ENCODE measurements at regions not wholly inside any gene's neighbourhood (a gene's known extent, or its start where the extent isn't known, plus 50 kb on each side); places are given as distances from the start of the nearest gene placed in this dataset.

- H3K36me3 ChIP-seq (replicated peaks in 1 of 2; ENCODE audit: control insufficient read depth in 1 of 2, insufficient read depth in 2 of 2, low read length in 2 of 2) = no peaks in the 10 kb centered on the region
- H3K79me2 ChIP-seq (ENCODE audit: insufficient read depth, low read length) = no peaks in the 10 kb centered on the region
- Mint-ChIP-seq H3K4me1 (peaks cover 3% of the 10 kb centered on the region), H3K27me3 (ENCODE audit: low read depth in 3 of 3) (peaks cover 0 to 7% (median 0%) of the 10 kb centered on the region in 3 donors), H3K27ac (no peak overlapping the region), H3K36me3 (no peaks in the 10 kb centered on the region), H3K4me3 (no peak overlapping the region), H3K9me3 (no peaks in the 10 kb centered on the region)
- H3K4me2 ChIP-seq (replicated peaks; ENCODE audit: extremely low read depth, low read length, poor library complexity, severe bottlenecking) = no peak overlapping the region
- no peaks in the 10 kb centered on the region for H3K9me3 ChIP-seq (replicated peaks in 1 of 2; ENCODE audit: control insufficient read depth in 1 of 2, insufficient read depth in 1 of 2, low read length in 2 of 2)
- H3K27me3 ChIP-seq (ENCODE audit: control insufficient read depth in 2 of 2, insufficient read depth in 2 of 2, low read length in 2 of 2) = no peaks in the 10 kb centered on the region
- no peak for DNase-seq
- H3K9ac ChIP-seq (ENCODE audit: insufficient read depth, low read length, poor library complexity, severe bottlenecking) = no peak overlapping the region
- H4K20me1 ChIP-seq (ENCODE audit: insufficient read depth, low read length) = no peaks in the 10 kb centered on the region
- H3K4me1 ChIP-seq (ENCODE audit: control insufficient read depth in 1 of 2, insufficient read depth in 2 of 2, low read length in 2 of 2) = no peaks in the 10 kb centered on the region
- no peak overlapping the region for H2AFZ ChIP-seq (ENCODE audit: insufficient read depth, low read depth, low read length, poor library complexity, severe bottlenecking)
- intact Hi-C loops (cut with micrococcal nuclease) = no loop called here
- no peak overlapping the region for H3K27ac ChIP-seq (ENCODE audit: low read depth in 1 of 2, low read length in 2 of 2)
- TF ChIP-seq, protein P1, sequence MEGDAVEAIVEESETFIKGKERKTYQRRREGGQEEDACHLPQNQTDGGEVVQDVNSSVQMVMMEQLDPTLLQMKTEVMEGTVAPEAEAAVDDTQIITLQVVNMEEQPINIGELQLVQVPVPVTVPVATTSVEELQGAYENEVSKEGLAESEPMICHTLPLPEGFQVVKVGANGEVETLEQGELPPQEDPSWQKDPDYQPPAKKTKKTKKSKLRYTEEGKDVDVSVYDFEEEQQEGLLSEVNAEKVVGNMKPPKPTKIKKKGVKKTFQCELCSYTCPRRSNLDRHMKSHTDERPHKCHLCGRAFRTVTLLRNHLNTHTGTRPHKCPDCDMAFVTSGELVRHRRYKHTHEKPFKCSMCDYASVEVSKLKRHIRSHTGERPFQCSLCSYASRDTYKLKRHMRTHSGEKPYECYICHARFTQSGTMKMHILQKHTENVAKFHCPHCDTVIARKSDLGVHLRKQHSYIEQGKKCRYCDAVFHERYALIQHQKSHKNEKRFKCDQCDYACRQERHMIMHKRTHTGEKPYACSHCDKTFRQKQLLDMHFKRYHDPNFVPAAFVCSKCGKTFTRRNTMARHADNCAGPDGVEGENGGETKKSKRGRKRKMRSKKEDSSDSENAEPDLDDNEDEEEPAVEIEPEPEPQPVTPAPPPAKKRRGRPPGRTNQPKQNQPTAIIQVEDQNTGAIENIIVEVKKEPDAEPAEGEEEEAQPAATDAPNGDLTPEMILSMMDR (IDR thresholded peaks at IDR 0.05) = no peak
- 92% methylated on average over 4 of the region's 7 CpGs for WGBS (ENCODE audit: insufficient coverage)
- H3K4me3 ChIP-seq (replicated peaks in 1 of 3; ENCODE audit: low read depth in 2 of 3, low read length in 3 of 3) = no peak overlapping the region
Observed at GRCh38 chr1:234554218-234554697, 55.7 kb downstream of the IRF2BP2 start.

DNA sequence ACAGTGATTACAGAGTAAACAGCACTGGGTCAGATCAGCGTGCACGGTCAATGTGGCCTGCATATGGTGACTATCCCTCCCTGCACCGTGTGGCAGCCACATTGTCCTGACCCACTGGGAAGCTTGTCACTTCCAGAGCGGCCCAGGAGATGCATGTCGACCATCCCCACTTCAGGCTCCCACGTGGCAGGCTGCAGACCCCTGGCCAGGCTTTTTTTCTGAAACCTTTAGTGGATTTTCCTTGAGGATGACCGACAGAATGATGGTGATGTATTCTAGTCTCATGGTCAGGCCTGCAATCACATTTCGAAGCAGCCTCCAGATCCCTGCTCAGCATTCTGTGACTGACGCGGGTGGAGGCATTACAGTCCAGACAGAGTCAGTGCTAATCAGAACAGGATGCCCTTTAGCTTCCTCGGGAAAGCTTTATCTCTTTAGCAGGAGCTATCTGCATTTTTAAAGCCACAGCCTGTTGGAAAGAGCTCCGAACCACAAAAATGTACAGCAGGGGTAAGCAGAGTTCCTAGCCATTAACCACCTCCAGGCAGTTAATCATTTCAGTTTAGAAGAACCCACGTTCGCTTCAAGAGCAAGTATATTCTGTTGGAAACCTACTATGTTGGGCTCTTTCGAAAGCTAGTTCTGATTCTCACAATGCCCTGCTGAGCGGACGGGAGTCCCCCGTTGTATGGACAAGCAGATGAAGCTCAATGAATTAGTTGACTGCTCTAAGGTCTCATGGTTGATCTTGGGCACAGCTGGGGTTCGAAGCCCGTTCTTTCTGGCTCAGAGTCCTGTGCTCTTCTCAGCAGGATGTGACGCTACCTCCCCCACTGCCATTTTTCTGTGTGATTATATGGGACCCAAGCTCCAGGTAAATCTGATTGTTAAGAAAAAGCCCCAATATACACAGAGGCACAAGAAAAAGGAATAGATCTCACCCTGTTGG lies 56.5 kb downstream of the IRF2BP2 start:
- Histone ChIP-seq H3K27me3 (ENCODE audit: control insufficient read depth in 2 of 2, insufficient read depth in 2 of 2, low read length in 2 of 2) (no peaks in the 10 kb centered on the region), H3K79me2 (ENCODE audit: insufficient read depth, low read length) (no peaks in the 10 kb centered on the region), H3K9ac (ENCODE audit: insufficient read depth, low read length, poor library complexity, severe bottlenecking) (no peak overlapping the region), H3K27ac (ENCODE audit: low read depth in 1 of 2, low read length in 2 of 2) (no peak overlapping the region), H3K4me1 (ENCODE audit: control insufficient read depth in 1 of 2, insufficient read depth in 2 of 2, low read length in 2 of 2) (no peaks in the 10 kb centered on the region), H3K4me2 (replicated peaks; ENCODE audit: extremely low read depth, low read length, poor library complexity, severe bottlenecking) (no peak overlapping the region), H3K36me3 (replicated peaks in 1 of 2; ENCODE audit: control insufficient read depth in 1 of 2, insufficient read depth in 2 of 2, low read length in 2 of 2) (no peaks in the 10 kb centered on the region), H3K4me3 (replicated peaks in 1 of 3; ENCODE audit: low read depth in 2 of 3, low read length in 3 of 3) (no peak overlapping the region), H4K20me1 (ENCODE audit: insufficient read depth, low read length) (no peaks in the 10 kb centered on the region), H2AFZ (ENCODE audit: insufficient read depth, low read depth, low read length, poor library complexity, severe bottlenecking) (no peak overlapping the region), H3K9me3 (replicated peaks in 1 of 2; ENCODE audit: control insufficient read depth in 1 of 2, insufficient read depth in 1 of 2, low read length in 2 of 2) (no peaks in the 10 kb centered on the region)
- peaks cover 0 to 7% (median 0%) of the 10 kb centered on the region in 3 donors for H3K27me3 Mint-ChIP-seq (ENCODE audit: low read depth in 3 of 3)
- H3K9me3 Mint-ChIP-seq = no peaks in the 10 kb centered on the region
- H3K27ac Mint-ChIP-seq = no peak overlapping the region
- no peak overlapping the region for H3K4me3 Mint-ChIP-seq
- peaks cover 2% of the 10 kb centered on the region for H3K4me1 Mint-ChIP-seq
- TF ChIP-seq, protein P1 (IDR thresholded peaks at IDR 0.05) = no peak
- DNase-seq = no peak
- WGBS (ENCODE audit: insufficient coverage) = 89% methylated on average over 14 of the region's 21 CpGs
- no peaks in the 10 kb centered on the region for H3K36me3 Mint-ChIP-seq
- intact Hi-C loops (cut with micrococcal nuclease) = no loop called here
